ENCODE measurements at regions not wholly inside any gene's neighbourhood (a gene's known extent, or its start where the extent isn't known, plus 50 kb on each side); places are given as distances from the start of the nearest gene placed in this dataset.

GRCh38 chr6:84280639-84281038 lies 53.2 kb upstream of the CEP162 start:
- peaks cover 15% of the 10 kb centered on the region for H3K4me1 ChIP-seq (ENCODE audit: control insufficient read depth, insufficient read depth, low read length, unreplicated experiment)
- no peaks in the 10 kb centered on the region for H3K79me2 ChIP-seq (ENCODE audit: control insufficient read depth, insufficient read depth, low read length, unreplicated experiment)
- no peaks in the 10 kb centered on the region for H3K27me3 ChIP-seq (ENCODE audit: insufficient read depth, low read length)
- H3K36me3 ChIP-seq (ENCODE audit: insufficient read depth, low read length) = no peaks in the 10 kb centered on the region
- H3K4me3 ChIP-seq (ENCODE audit: low read depth, low read length) = no peak overlapping the region
- no peak overlapping the region for H2AFZ ChIP-seq (ENCODE audit: low read length, unreplicated experiment)
- no peak overlapping the region for H3K27ac ChIP-seq (ENCODE audit: low read depth, low read length)

DNA sequence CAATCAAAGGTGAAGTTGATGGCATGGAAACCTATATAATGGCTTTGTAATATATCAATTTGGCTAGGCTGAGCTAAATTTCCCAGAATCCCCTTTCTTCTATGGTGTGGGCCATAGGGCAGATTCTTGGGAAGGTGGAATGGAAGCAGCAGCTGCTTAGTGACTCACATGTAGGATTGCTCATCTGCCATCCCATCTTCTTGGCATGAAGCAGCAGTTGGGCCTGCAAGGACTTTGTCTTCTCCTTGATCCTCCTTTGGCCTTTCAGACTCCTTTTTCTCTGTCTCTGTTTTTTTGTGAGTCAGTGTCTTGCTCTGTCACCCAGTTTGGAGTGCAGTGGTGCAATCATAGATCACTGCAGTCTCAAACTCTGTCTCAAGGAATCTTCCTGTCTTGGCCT lies 52.6 kb upstream of the CEP162 start:
- H2AFZ ChIP-seq (ENCODE audit: low read length, unreplicated experiment) = no peak overlapping the region
- H3K27ac ChIP-seq (ENCODE audit: low read depth, low read length) = no peak overlapping the region
- H3K4me3 ChIP-seq (ENCODE audit: low read depth, low read length) = no peak overlapping the region
- no peaks in the 10 kb centered on the region for H3K36me3 ChIP-seq (ENCODE audit: insufficient read depth, low read length)
- H3K27me3 ChIP-seq (ENCODE audit: insufficient read depth, low read length) = no peaks in the 10 kb centered on the region
- H3K4me1 ChIP-seq (ENCODE audit: control insufficient read depth, insufficient read depth, low read length, unreplicated experiment) = peaks cover 15% of the 10 kb centered on the region
- H3K79me2 ChIP-seq (ENCODE audit: control insufficient read depth, insufficient read depth, low read length, unreplicated experiment) = no peaks in the 10 kb centered on the region

DNA sequence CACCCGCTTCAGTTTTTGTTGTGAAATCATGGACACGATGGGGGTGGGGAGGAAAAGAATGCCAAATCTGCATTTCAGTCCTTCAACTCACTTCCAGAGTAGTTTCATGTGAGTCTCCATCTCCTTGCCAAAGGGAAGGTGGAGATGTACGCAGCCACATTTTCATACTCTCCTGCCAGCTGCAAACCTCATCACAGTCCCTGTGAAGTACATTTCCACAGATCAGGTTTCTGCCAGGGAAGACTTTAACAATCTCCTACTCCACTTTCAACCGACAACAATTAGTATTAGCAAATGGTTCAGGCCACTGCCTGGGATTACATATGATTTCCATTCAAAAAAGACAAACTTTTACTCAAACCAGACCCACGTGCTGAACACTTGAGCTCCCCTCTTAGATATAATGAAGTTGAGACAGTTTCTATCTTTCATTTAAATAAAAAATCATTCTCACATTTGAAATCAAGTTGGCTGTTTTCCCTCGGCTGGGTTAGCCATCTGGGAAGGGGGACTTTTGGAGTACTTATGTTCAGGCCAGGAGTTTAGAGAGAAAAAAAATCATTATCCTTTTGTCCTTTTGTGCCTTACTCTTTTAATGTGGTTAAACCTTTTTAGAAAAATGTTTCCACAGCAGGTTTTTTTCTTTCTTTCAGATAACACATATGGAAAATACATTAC lies 51.0 kb upstream of the CEP162 start:
- 0 out of 2 replicates have a peak, but pooled peaks cover 3% of the 10 kb centered on the region for H3K27me3 ChIP-seq (ENCODE audit: insufficient read depth, low read length)
- H3K79me2 ChIP-seq (ENCODE audit: control insufficient read depth, insufficient read depth, low read length, unreplicated experiment) = no peaks in the 10 kb centered on the region
- peaks cover 15% of the 10 kb centered on the region for H3K4me1 ChIP-seq (ENCODE audit: control insufficient read depth, insufficient read depth, low read length, unreplicated experiment)
- H3K36me3 ChIP-seq (ENCODE audit: insufficient read depth, low read length) = no peaks in the 10 kb centered on the region
- no peak overlapping the region for H3K27ac ChIP-seq (ENCODE audit: low read depth, low read length)
- H2AFZ ChIP-seq (ENCODE audit: low read length, unreplicated experiment) = peak overlapping the region; percentile 17
- H3K4me3 ChIP-seq (ENCODE audit: low read depth, low read length) = no peak overlapping the region
